CD4-positive, alpha-beta T cell treated with Interleukin-6 for 4 hours (primary cell): ENCODE measurements at regions not wholly inside any gene's neighbourhood (a gene's known extent, or its start where the extent isn't known, plus 50 kb on each side); places are given as distances from the start of the nearest gene placed in this dataset.
A peak's percentile ranks its signal among the peaks of the same experiment; 100 is the strongest.

Experiments
- DNase-seq: peaks from one replicate; pipeline ENCODE4 v3.0.0-alpha.2; 2020; ENCODE audit warnings: mixed read lengths

DNA sequence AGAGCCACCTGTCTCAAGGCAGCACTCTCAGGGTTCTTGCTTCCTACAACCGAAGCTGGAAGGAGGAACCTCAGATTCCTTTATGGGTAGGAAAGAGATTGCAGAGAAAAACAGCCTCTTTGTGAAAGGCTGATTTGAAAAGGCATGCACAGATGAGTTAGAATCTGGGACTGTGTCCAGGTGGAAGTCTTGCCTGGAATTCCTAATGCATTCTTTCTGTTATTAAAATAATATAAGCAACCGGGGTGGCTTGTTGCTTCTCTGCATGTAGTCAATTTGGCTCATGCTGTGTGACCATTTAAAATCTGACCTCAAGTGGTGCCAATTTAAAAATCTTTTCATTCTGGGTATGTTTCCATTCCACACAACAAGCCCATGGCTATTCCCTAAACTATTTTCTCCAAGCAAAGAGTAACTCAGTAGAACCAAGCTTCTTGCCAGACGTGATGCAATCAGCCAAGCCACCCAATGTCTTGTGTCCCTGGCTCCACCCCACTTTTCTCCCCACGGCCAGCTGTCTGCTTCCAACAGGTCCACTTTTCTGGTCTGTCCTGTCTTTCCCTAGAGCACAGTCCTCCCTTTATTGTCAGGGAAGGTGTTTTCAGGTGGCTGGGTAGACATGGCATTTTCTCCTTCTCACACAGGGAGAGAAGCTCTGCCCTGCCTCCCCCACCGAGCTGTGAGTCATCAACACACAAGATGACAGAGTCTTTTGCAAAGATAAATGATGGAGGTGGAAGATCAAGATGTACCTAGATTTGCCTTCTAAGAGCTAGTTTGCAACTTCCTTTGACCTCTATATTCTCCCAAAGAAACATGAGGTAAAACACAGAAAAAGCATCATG lies 394.3 kb downstream of the FOXO1 start:
- DNase-seq: peak; percentile 65

DNA sequence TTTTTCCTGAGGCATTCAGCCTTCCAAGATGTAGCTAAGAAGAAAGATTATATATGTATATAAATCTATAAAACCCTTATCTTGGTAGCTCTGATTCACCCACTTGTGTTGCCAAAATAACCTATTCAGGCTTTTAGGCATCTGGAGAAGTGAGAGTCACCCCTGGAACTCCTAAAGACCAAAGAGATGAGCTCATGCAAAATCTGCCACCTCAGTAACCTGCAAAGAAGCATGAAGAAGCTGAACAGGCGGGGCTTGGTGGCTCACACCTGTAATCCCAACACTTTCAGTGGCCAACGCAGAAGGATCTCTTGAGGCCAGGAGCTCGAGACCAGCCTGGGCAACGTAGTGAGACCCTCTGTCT lies 393.7 kb downstream of the FOXO1 start:
- DNase-seq: no peak

DNA sequence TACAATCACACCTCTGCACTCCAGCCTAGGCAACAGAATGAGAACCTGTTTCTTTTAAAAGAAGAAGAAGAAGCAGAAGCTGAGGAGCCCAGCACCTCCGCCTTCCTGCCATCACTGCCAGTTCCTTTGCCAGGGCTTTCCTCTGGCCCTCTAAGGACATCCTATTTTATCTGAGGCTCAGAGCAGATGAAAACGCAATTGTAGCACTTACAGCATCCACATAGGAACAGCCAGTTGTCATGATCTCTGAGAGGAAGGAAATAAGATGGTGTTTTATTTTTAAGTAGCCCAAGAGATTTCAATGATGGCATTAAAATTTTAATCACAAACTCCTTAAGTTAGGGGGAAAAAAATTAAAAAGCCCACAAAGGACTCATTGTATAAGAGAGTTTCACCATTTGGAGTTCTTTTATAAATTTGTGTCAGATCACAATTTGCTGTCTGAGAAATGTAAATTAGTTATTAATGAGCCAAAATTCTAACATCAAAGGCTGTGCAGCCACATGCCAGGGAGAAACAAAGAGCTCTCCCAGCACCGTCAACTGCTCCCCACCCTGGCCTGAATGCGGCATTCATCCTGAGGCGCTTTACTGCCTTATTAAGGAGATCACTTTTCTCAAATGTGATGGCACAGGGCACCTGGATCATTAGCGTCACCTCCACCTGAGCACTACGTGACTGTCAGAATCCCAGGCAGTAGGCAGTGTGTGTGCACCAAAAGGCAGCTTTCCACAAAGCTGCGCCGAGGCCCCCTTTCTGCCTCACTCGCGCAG lies 393.0 kb downstream of the FOXO1 start:
- DNase-seq: no peak

DNA sequence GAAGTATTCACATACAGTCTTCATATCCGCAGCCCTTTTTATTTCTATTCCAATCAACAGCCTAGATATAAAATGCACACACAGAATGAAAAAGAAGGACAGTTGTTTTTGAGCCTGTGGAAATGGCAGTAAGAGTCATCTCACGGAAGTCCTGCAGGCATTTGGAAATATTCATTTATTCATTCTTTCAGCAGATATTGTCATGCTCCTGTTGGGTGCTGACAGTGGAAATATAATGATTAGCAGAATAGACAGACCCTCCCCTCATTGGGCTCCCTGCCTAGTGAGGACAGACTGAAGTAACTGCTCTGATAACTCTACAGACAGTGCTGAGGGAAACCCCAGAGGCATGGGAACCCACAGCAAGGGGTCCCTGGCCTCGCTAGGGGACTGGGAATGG lies 392.3 kb downstream of the FOXO1 start:
- DNase-seq: no peak

DNA sequence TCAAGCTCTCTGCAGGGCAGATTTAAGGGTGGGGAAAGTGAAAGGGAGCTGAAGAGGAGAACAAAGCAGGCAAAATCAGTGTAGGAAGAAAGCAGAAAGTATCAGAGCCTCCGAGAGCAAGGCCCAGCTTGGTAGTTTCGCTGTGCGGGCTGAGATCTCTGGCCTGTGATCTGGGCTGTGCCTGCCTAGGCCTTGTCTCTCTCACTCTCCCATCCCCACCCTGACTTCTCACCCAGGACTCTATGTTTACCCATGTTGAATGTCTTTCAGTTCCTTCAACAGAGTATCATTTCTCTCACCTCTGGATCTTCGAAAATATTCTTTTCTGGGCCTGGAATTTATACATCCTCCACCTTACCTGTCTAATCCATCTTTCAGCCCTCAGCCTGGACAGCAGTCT lies 391.3 kb downstream of the FOXO1 start:
- no peak for DNase-seq

DNA sequence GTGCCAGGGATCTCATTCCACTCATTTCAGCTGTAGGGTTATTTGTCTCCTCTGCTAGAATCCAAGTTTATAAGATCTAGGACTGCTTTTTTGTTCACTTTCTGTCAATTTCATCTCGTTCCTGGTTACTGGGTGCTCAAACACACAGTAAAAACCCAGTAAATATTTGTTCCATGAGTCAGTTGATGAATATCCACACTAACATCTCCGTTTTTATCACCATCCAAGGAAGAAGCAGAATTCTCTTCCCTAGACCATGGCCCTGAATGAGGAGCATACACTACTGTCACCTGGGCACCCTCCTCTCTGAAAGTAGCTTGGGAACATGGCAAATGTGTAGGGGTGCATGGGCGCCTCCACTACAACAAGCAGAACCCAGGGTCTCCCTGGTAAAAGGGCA lies 390.8 kb downstream of the FOXO1 start:
- DNase-seq: no peak

DNA sequence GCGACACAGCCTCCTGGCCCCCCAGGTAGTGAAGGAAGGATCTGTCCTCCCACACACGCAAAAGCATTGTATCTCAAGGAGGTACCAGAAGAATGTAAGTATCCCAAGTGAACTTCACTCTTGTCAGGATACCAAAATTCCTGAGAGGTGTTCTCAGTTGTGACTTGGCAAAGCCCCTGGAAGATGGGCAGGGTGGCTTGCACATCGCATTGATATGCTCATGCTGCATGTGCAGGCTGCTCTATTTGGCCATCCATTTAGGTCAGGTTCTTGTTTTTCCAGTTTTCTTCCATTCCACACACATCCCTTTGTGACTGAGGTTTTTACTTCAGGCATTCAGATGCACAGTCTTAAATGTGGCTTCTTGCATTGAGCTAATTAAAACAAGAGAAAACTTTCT lies 382.8 kb downstream of the FOXO1 start:
- DNase-seq: no peak

DNA sequence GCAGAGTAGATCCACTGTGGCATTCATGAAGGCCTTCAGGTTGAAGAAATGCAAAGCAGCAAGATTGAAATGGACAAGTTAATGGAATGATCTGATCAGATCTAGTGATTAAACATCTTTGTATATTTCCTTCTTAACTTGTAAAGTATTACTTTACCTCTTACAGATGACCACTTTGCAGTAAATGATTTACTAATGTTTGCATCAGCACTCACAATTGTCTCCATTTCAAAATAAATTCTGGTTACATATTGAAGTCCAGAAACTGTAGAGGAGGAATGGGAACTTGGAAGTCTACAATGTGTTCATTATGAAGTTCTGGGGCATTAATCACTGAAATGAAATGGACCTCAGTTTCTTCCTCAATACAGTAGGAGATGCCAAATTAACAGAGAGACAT lies 380.8 kb downstream of the FOXO1 start:
- no peak for DNase-seq

DNA sequence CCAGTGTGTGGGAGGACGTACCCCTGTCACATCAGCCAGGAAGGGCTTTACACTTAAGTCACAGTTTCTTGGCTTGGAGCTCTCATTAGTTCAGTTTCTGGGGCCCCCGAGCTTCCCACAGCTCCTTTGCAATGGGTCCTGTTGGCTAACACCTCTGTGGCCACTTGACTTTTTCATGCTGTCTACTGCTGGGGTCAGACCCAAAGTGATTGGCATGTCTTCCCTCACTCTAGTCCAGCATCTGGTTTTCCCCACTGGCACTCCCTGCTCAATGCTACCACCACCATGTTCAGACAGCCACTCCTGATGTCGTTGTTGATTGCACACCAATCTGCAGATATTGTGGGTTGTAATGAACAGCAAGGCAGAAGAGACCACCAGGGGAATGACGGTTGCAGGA lies 379.0 kb downstream of the FOXO1 start:
- DNase-seq: no peak

DNA sequence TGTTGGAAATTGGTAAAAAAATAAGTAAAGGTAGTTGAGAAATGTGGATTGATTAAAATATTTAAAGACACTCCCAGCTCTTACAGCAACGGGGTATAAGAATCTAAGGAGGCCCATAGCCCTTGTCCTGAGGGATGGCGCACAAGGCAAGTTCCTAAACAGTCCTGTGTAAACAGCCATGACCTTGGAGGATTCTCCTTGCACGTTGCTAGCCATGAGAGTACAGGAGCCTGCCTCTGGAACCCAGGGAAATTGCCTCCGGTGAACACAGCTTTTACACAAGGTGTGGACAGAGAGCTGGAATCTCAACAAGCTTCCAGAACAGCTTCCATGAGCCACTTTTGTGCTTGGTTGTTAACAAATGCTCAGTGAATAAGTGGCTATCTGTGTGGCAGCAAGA lies 378.2 kb downstream of the FOXO1 start:
- no peak for DNase-seq

DNA sequence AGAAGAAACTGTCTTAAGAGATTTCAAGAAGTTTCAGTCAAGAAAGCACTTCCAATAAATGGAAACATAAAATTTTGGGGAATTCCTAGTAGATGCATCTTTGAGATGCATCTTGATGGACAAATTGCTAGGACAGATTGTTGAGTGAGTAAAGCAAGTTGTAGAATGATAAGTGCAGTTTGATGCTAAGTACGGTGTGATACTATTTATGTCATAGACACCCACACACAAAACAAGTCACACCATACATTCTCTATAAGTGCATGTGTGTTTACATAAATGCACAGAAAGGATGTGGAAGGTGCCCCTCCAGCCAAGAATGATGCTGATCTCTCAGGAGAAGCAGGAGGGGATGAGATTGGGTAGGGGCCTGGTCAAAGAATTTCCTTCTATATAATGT lies 375.7 kb downstream of the FOXO1 start:
- no peak for DNase-seq

DNA sequence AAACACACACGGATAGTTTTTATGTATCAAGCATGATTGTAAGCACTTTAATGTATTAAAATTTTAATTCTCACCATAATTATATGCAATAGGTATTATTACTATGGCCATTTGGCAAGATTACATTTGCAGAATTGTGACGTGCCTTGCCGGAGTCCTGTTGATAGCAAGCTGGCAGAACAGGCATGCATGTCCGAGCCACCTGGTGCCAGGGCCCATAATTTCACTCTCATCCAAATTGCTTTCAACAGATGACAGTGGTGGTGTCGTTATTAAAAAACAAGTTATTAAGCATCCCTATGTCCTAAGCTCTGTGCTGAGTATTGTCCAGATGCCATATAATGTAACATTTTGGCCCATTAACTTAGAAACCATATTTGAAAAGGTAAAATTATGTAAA lies 374.3 kb downstream of the FOXO1 start:
- DNase-seq: no peak

DNA sequence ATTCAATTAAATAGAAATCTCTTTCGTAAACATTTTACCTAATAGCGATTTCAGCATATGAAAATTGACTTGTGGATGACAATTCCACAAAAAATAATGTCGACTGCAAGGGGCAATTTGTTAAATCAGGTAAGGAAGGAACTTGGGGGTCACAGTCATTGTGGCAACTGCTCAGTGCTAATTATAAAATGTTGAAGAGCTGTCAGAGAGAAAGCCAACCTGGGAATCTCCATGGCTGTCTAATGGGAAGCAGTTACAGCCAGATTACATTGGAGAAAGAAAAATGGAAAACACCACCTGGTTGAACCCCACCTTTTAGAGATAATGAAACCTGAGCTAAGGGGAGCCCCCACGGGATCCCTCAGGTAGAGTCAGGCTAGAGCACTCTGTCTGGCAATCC lies 373.9 kb downstream of the FOXO1 start:
- no peak for DNase-seq

DNA sequence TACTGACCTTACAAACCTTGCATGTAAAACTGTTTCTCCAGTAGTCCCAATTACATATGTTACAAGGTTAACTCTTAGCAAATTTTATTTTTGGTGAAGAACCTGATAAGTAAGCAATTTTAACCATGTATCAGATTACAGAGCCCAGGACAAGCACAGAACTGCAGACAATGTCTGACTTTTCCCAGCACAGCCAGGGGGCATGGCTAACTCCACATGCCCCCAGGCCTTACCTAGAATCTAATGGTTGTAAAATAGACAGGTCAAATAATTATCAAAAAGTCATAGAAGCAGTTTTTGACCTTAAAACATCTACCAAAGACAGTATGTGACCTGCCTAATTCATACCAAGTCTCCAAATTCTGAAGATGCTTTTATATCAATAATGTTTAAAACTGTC lies 364.1 kb downstream of the FOXO1 start:
- no peak for DNase-seq

DNA sequence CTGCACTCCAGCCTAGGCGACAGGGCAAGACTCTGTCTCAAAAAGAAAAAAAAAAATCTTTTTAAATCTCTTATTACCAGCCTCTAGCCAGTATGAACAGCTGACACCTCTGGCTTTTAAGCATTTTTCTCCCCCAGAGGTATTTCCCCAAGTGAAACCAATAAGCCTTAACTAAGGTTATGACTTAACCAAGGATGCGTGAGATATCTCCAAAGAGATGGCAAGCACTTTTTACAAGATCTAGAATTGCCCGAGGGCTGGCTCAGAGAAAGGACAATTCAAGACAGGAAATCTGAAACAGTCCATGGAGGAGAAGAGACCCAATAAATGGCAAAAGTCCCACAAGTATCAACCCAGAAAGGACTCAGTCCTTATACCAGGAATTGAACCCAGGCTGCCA lies 362.1 kb downstream of the FOXO1 start:
- DNase-seq: no peak

DNA sequence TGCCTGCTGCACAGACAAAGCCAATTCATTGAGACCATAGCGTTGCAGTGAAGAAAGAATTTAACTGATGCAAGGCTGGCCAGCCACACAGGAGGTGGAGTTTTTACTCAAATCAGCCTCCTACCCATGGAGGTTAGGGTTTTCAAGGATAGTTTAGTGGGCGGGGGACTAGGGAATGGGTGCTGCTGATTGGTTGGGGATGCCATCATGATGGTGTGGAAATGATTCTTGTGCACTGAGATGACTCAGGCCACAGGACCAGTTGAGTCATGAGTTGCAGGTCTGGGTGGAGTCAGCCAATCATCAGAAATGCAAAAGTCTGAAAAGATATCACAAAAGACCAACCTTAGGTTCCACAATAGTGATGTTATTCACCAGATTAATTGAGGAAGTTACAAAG lies 359.6 kb downstream of the FOXO1 start:
- DNase-seq: no peak

DNA sequence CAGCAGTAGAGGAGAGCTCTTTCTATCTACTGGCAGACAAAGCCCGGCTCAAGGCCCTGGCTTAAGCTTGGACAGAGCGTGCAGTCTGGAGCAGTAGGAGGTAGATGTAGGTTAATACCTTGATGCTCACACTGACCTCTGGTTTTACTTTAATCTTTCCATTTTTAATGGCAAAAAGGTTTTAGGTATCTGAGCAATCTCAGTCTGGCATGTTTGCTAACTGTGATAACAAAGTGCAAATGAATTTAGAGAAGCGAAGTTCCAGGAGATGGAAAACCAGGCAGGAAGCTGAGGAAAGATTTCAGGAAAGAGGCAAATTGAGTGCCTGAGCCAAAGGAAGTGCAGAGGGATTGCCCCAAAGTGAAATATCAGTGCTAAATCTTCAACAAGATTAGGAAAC lies 356.6 kb downstream of the FOXO1 start:
- DNase-seq: no peak

DNA sequence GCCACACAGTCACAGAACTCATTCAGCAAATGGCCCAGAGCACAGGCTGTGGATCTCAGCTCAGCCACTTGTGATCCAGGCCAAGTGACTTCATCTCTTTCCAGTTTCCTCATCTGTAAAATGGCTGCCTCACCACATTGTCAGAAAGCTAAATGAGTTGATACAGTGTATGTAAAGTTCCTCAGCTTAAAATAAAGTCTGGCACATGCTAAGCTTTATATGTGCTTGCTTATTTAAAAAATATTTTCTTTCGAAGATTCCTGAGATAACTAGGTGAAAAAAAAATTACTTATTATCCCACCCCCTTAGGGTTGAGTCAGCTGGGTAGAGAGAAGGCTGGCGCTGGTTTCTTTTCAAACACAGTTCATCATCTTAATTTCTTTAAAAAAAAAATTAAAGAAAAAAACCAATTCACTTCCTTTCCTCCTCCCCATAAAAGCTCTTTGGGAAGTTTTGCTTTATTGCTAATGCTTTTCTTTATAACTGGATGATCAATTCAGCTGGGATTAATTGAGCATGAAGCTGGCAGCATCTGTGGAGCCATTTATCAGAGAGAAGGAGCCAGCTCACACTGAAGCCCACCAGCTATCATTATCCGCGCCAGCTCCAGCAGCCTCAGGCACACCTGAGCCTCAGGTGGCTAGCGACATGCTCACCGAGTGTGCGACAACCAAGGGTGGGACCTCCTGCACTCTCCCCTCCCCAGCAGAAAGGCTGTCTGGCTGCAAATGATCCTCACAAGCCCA lies 354.9 kb downstream of the FOXO1 start:
- no peak for DNase-seq

DNA sequence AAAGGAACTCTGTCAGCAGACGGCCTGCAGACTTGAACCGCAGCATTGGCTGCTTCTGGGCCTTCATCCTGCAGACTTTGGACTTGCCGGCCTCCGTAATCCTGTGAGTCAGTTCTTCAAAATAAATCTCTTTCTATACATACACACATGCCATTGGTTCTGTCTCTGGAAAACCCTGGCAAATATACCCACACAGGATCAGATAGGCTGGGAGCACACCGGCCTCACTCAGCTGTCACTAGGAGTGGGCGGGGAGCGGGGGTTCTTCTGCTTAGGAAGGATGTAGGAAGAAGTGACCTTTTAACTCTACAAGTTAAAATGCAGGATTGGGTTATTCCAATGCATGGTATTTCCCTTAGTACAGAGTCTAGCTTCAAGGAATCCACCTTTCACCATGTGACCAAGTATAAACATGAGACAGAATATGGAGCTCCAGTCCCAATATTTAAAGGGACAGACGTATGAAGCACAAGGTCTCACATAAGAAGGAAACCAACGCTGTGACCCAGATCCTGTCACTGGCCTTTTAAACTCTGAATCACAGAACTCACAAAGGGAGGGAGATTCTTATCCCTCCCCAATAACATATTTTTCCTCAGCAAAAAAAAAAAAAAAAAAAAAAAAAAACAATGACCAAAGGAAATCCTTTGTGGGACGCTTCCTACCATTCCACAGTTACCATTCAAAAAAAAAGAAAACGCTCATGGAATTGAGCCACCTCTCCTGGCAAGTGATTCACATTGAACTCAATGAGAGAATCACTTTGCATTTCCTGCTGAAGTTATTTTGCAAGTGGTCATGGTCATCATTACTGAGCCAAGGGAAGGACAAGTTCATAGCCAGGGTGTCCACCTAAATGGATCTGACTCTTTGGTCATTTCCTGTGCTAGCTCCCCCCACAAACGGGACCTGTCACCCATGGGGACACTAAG lies 352.9 kb downstream of the FOXO1 start:
- no peak for DNase-seq

DNA sequence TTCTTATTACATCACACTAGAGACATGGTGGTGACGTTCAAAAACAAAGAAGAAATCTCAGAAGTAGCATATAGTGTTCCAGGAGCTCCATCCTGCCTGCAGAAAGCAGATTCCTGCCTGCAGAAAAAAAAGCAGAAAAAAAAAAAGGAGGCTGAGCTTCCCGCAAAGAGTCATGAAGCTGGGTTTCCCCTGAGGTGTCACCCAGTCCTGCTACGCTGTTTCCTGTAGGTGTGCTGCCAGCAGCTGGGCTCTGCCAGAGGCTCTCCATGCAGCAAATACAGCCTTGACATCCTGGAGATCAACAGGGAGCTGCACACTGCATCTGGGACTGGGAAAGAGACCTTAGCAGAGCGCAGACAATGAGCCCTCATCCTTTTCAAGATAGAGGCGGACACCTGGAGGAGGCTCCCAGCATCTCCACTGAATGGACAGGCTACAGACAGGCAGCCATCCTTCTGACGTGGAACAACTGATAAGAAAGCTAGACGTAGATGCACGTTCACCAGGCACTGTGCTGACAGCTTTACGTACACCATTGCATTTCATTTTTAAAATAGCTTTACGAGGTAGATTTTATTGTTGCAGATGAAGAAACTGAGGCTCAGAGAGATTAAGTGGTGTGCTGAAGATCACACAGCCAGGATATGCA lies 350.9 kb downstream of the FOXO1 start:
- DNase-seq: peak; percentile 71

DNA sequence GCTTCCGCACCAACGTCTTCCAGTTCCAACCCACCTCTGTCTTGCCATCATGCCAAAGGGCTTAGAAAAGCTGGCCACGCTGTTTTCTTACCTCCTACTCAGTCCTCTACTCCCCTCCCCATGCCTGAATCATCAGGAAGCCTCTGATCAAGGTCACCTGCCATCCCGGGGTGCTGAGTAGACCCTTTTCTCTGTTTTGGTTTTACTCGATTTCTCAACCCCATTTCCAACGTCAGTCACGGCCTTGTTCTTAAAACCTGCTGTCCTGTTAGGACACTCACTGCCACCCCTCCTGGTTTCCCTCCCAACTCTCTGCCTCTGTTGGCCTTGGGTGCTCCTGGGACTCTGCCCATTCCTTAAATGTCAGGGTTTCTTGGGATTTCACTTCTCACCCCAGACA lies 350.1 kb downstream of the FOXO1 start:
- DNase-seq: peak; percentile 40

DNA sequence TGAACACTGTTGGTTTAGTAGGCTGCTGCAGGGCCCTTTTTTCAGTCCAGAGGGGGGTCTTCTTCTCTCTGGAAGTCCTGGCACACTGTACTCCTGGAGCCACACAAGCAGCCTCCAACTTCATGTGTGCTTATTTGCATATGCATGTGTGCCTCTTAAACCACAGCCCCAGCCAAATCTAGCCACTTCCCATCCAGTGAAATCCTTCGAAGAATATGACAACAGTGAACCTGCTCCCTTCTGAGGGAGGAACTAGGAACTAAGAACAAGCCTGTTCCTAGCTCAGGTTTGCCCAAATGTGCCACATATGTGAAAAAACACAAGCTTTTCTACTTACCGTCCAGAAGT lies 348.5 kb downstream of the FOXO1 start:
- no peak for DNase-seq
